Neural crest cell (in vitro differentiated cells): ENCODE measurements at regions not wholly inside any gene's neighbourhood (a gene's known extent, or its start where the extent isn't known, plus 50 kb on each side); places are given as distances from the start of the nearest gene placed in this dataset.

ENCODE experiments used
- DNase-seq: peaks from one replicate; pipeline ENCODE4 v3.0.0; 2021; ENCODE audit warnings: low read depth, mixed read lengths, low spot score
- H3K27ac Mint-ChIP-seq: one replicate; pipeline ENCODE4 v1.8.0; 2021; ENCODE audit warnings: mild to moderate bottlenecking, mixed read lengths; ENCODE audit not compliant: unreplicated experiment
- H3K27me3 Mint-ChIP-seq: 2 replicates; pipeline ENCODE4 v1.8.0; 2021; ENCODE audit warnings: low read depth, mild to moderate bottlenecking, mixed read lengths
- H3K36me3 Mint-ChIP-seq: 2 replicates; pipeline ENCODE4 v1.8.0; 2021; ENCODE audit warnings: low read depth, mild to moderate bottlenecking, mixed read lengths
- H3K4me1 Mint-ChIP-seq: 2 replicates; pipeline ENCODE4 v1.8.0; 2021; ENCODE audit warnings: mixed read lengths
- H3K4me3 Mint-ChIP-seq: one replicate; pipeline ENCODE4 v1.8.0; 2021; ENCODE audit warnings: mild to moderate bottlenecking, mixed read lengths
- H3K9me3 Mint-ChIP-seq: 2 replicates; pipeline ENCODE4 v1.8.0; 2021; ENCODE audit warnings: mixed read lengths
- TF ChIP-seq, protein P1 (sequence below): fragments of 200-600 bp; sonication (generic); conservative IDR thresholded peaks from 2 replicates; pipeline ENCODE4 v1.5.0; 2021; ENCODE audit warnings: antibody characterized with exemption, mild to moderate bottlenecking

GRCh38 chr4:104766676-104767075 lies 272.0 kb upstream of the CXXC4 start:
- Mint-ChIP-seq H3K9me3 (peaks cover 2% of the 10 kb centered on the region), H3K4me3 (no peak overlapping the region), H3K27ac (no peak overlapping the region), H3K27me3 (no peaks in the 10 kb centered on the region), H3K36me3 (no peaks in the 10 kb centered on the region), H3K4me1 (no peaks in the 10 kb centered on the region)
- TF ChIP-seq, protein P1, sequence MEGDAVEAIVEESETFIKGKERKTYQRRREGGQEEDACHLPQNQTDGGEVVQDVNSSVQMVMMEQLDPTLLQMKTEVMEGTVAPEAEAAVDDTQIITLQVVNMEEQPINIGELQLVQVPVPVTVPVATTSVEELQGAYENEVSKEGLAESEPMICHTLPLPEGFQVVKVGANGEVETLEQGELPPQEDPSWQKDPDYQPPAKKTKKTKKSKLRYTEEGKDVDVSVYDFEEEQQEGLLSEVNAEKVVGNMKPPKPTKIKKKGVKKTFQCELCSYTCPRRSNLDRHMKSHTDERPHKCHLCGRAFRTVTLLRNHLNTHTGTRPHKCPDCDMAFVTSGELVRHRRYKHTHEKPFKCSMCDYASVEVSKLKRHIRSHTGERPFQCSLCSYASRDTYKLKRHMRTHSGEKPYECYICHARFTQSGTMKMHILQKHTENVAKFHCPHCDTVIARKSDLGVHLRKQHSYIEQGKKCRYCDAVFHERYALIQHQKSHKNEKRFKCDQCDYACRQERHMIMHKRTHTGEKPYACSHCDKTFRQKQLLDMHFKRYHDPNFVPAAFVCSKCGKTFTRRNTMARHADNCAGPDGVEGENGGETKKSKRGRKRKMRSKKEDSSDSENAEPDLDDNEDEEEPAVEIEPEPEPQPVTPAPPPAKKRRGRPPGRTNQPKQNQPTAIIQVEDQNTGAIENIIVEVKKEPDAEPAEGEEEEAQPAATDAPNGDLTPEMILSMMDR = no peak
- no peak for DNase-seq

GRCh38 chr4:104772849-104773248 lies 278.2 kb upstream of the CXXC4 start:
- H3K36me3 Mint-ChIP-seq = no peaks in the 10 kb centered on the region
- TF ChIP-seq, protein P1 = no peak
- H3K27ac Mint-ChIP-seq = no peak overlapping the region
- H3K9me3 Mint-ChIP-seq = no peaks in the 10 kb centered on the region
- no peaks in the 10 kb centered on the region for H3K27me3 Mint-ChIP-seq
- H3K4me3 Mint-ChIP-seq = no peak overlapping the region
- DNase-seq = no peak
- no peaks in the 10 kb centered on the region for H3K4me1 Mint-ChIP-seq

DNA sequence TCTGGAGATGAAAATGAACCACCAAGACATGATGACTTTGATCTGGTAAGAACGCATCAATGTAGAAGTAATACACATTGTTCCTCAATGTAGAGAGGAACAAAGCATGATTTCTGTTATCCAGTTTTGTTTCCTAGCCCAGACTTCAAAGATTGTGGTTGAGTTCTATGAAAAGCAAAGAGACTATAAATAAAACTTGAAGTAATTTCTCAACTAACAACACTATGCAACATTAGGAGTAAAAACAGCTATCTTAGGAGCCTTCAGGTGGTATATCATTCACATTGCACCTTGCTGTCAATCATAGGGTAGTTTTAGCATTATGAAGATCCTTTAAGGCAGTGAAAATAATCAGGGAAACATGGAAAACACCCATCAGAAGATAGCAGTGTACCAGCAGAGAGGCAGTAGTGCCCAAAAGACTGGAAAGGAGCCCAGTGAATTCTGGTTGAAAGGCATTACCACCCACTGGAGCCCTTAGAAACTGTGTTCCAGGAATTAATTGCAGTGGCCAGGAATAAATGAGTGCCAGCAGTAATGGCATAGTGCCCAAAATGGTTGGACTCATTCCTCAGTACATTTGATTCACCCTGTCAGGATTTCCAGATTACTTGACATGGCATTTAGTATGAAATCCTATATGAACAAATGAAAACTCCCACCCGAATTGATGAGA lies 300.7 kb upstream of the CXXC4 start:
- H3K27me3 Mint-ChIP-seq = no peaks in the 10 kb centered on the region
- DNase-seq = no peak
- H3K9me3 Mint-ChIP-seq = no peaks in the 10 kb centered on the region
- no peaks in the 10 kb centered on the region for H3K36me3 Mint-ChIP-seq
- no peak overlapping the region for H3K4me3 Mint-ChIP-seq
- TF ChIP-seq, protein P1 = no peak
- H3K27ac Mint-ChIP-seq = no peak overlapping the region
- no peaks in the 10 kb centered on the region for H3K4me1 Mint-ChIP-seq

- H3K27me3 Mint-ChIP-seq = no peaks in the 10 kb centered on the region
- H3K36me3 Mint-ChIP-seq = peaks cover 4% of the 10 kb centered on the region
- no peaks in the 10 kb centered on the region for H3K4me1 Mint-ChIP-seq
- H3K4me3 Mint-ChIP-seq = no peak overlapping the region
- H3K27ac Mint-ChIP-seq = no peak overlapping the region
- TF ChIP-seq, protein P1 = no peak
- DNase-seq = no peak
- H3K9me3 Mint-ChIP-seq = peaks cover 3% of the 10 kb centered on the region
Measured at GRCh38 chr4:104811727-104812126, 317.0 kb upstream of the CXXC4 start.

DNA sequence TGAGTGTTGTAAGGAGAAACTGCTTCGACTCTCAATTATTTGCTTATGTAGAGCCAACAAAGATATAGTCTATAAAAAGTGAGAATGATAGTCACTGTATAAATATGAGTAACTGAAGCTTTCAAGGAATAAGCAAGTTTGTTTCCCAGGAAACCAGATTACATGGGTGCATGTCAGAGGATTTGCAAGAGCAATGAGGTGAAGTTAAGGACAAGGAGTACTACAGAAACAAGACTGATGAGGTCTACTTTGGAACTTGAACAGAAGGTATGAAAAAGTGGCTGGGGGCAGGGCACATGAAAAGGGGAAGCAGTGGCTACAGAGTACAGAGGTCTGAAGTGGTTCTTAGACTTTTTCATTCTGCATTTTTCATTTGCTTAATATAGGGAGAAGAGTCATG lies 321.0 kb upstream of the CXXC4 start:
- H3K36me3 Mint-ChIP-seq = no peaks in the 10 kb centered on the region
- H3K4me3 Mint-ChIP-seq = no peak overlapping the region
- no peaks in the 10 kb centered on the region for H3K27me3 Mint-ChIP-seq
- H3K27ac Mint-ChIP-seq = no peak overlapping the region
- no peak for DNase-seq
- TF ChIP-seq, protein P1 = no peak
- peaks cover 3% of the 10 kb centered on the region for H3K9me3 Mint-ChIP-seq
- H3K4me1 Mint-ChIP-seq = no peaks in the 10 kb centered on the region

DNA sequence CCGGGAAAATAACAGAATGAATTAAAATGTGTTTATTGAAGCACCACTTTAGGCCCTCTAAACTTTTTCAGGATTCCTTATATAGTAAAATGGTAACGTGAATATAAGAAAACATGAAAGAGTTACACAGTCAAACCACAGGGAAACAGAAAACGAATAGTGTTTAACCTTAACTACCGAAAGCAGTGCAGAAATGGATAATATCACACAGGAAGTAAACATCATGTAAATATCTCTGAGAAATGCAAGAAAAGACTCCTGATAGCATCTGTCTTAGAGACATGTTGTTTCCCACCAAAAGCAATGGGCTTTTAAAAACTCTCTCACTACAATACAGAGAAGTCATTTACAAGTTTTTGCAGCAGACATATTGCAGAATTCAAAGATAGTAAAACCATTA lies 323.9 kb upstream of the CXXC4 start:
- TF ChIP-seq, protein P1 = no peak

More for the DNA sequence above, 323.9 kb upstream of the CXXC4 start:
- Mint-ChIP-seq H3K27ac (no peak overlapping the region), H3K9me3 (no peaks in the 10 kb centered on the region), H3K27me3 (no peaks in the 10 kb centered on the region), H3K36me3 (no peaks in the 10 kb centered on the region), H3K4me1 (no peaks in the 10 kb centered on the region), H3K4me3 (no peak overlapping the region)
- DNase-seq = no peak
